C1 segment of cervical spinal cord (tissue), 14 donors: ENCODE measurements at regions not wholly inside any gene's neighbourhood (a gene's known extent, or its start where the extent isn't known, plus 50 kb on each side); places are given as distances from the start of the nearest gene placed in this dataset.
A peak's percentile ranks its signal among the peaks of the same experiment; 100 is the strongest.

Experiments used
- DNase-seq, 14 donors: peaks; one replicate each; lab custom pipeline; 2025; lab: John Stamatoyannopoulos, UW

- no peak for DNase-seq
Observed at GRCh38 chr3:26358405-26358804, 264.2 kb upstream of the LRRC3B start.

GRCh38 chr3:26365706-26366105 lies 256.9 kb upstream of the LRRC3B start:
- DNase-seq, result no peak

- no peak for DNase-seq
Observed at GRCh38 chr3:26368312-26368711, 254.3 kb upstream of the LRRC3B start.

- no peak for DNase-seq
Observed at GRCh38 chr3:26369133-26369532, 253.4 kb upstream of the LRRC3B start.

GRCh38 chr3:26375843-26376530 lies 246.6 kb upstream of the LRRC3B start:
- peak in 2 of 14 donors; percentile 1 to 57 for DNase-seq

- DNase-seq, result no peak
Observed at GRCh38 chr3:26381411-26381810, 241.2 kb upstream of the LRRC3B start.

GRCh38 chr3:26406636-26407035 lies 215.9 kb upstream of the LRRC3B start:
- no peak for DNase-seq

GRCh38 chr3:26418553-26418952 lies 204.0 kb upstream of the LRRC3B start:
- DNase-seq, result no peak

GRCh38 chr3:26422415-26422814 lies 200.2 kb upstream of the LRRC3B start:
- DNase-seq, result no peak

- no peak for DNase-seq
Observed at GRCh38 chr3:26425076-26425475, 197.5 kb upstream of the LRRC3B start.

- no peak for DNase-seq
Observed at GRCh38 chr3:26428992-26429391, 193.6 kb upstream of the LRRC3B start.

GRCh38 chr3:26437678-26438077 lies 184.9 kb upstream of the LRRC3B start:
- DNase-seq, result no peak

- no peak for DNase-seq
Observed at GRCh38 chr3:26438325-26438940, 184.1 kb upstream of the LRRC3B start.

GRCh38 chr3:26438981-26439884 lies 183.3 kb upstream of the LRRC3B start:
- no peak for DNase-seq

GRCh38 chr3:26449996-26450395 lies 172.6 kb upstream of the LRRC3B start:
- no peak for DNase-seq

- DNase-seq, result no peak
Observed at GRCh38 chr3:26452363-26452762, 170.2 kb upstream of the LRRC3B start.

- DNase-seq, result peak in 1 of 14 donors; percentile 72
Observed at GRCh38 chr3:26460985-26461384, 161.6 kb upstream of the LRRC3B start.

GRCh38 chr3:26472345-26472744 lies 150.2 kb upstream of the LRRC3B start:
- no peak for DNase-seq

GRCh38 chr3:26474706-26475105 lies 147.9 kb upstream of the LRRC3B start:
- DNase-seq, result no peak

GRCh38 chr3:26480377-26480776 lies 142.2 kb upstream of the LRRC3B start:
- DNase-seq, result no peak

GRCh38 chr3:26484140-26484539 lies 138.4 kb upstream of the LRRC3B start:
- no peak for DNase-seq

GRCh38 chr3:26498271-26498670 lies 124.3 kb upstream of the LRRC3B start:
- DNase-seq, result no peak
